ENCODE measurements at regions not wholly inside any gene's neighbourhood (a gene's known extent, or its start where the extent isn't known, plus 50 kb on each side); places are given as distances from the start of the nearest gene placed in this dataset.

DNA sequence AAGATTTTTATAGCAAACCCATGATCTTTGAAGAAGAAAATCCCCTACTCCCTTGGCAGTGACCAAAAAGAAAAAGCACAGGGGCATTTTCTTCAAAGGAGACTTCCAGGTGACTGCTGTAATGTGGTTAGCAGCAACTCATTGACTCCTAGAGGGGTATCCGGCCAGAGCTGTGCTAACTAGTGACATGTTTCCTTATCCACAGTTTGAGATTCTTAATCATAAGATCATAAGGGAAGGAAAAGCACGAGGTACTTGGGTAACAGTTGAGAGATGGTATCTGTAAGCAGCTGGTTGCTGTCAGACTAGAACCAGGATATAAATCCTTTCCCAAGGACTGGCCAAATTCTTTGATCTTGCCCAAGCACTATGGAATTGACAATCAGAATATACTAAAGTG is 124.7 kb downstream of the MREG start:
- no peak for TF ChIP-seq BRCA1 (IDR thresholded peaks at IDR 0.05)
- TF ChIP-seq BRCA1 (CRISPR knock-in tag; IDR thresholded peaks at IDR 0.05), result no peak
- no peak for TF ChIP-seq ZEB2 (IDR thresholded peaks at IDR 0.05)
- TF ChIP-seq POLR2AphosphoS5 (IDR thresholded peaks at IDR 0.05; ENCODE audit: control insufficient read depth, insufficient read depth, low read depth, low read length), result no peak
- TF ChIP-seq PCBP2 (IDR thresholded peaks at IDR 0.05; ENCODE audit: low read depth, low read length, poor library complexity, severe bottlenecking), result no peak
- no peak for TF ChIP-seq ELK1 (CRISPR knock-in tag; IDR thresholded peaks at IDR 0.05)
- no peak for TF ChIP-seq ATF7 (IDR thresholded peaks at IDR 0.05)
- no peak for TF ChIP-seq PCBP1 (IDR thresholded peaks at IDR 0.05; ENCODE audit: low read depth, low read length, poor library complexity, severe bottlenecking)
- TF ChIP-seq EP300 (IDR thresholded peaks at IDR 0.05; ENCODE audit: low read length), result no peak
- TF ChIP-seq TCF7 (IDR thresholded peaks at IDR 0.05; ENCODE audit: borderline replicate concordance), result no peak
- TF ChIP-seq CHD2 (IDR thresholded peaks at IDR 0.05; ENCODE audit: low read depth, low read length), result no peak
